B cell (primary cell): ENCODE measurements at regions not wholly inside any gene's neighbourhood (a gene's known extent, or its start where the extent isn't known, plus 50 kb on each side); places are given as distances from the start of the nearest gene placed in this dataset.

Experiments
- ATAC-seq: fragments of 200-7000 bp; cut with Tn5 transposase; one replicate; pipeline ENCODE4 v1.10.0; 2021; ENCODE audit warnings: low read depth, mild to moderate bottlenecking, moderate number of reproducible peaks, moderate library complexity
- CTCF ChIA-PET: fragments of 350-600 bp; sonication (Branson Sonifier 250); formaldehyde crosslinking; loops from one replicate; lab custom pipeline; 2021; ENCODE audit warnings: antibody characterized with exemption, inconsistent platforms; lab: Charles Lee
- POLR2A ChIA-PET: fragments of 350-600 bp; sonication (Branson Sonifier 250); formaldehyde crosslinking; loops from one replicate; lab custom pipeline; 2021; ENCODE audit warnings: antibody characterized with exemption; lab: Charles Lee
- DNase-seq: peaks from one replicate; pipeline ENCODE4 v3.0.0; 2013
- H2AFZ ChIP-seq: 2 replicates; pipeline ENCODE4 v1.6.1; 2012; ENCODE audit warnings: mild to moderate bottlenecking, low read depth, low read length; ENCODE audit not compliant: insufficient read depth, poor library complexity, severe bottlenecking
- H3K27ac ChIP-seq, 2 donors: 1 replicate in 1 of 2; 2 replicates in 1 of 2; pipeline ENCODE4 v1.5.1; 2012 to 2013; ENCODE audit warnings: low read length in 2 of 2, mild to moderate bottlenecking in 2 of 2, moderate library complexity in 1 of 2
- H3K27me3 ChIP-seq, 4 experiments: fragments of 200-600 bp in 1 of 4; sonication (generic) in 1 of 4; replicated peaks in 1 of 4; 1 replicate in 2 of 4; 2 replicates in 2 of 4; pipeline versions ENCODE4 v1.6.1 to v1.7.0; 2013 to 2016; ENCODE audit warnings: low read length in 3 of 4, mild to moderate bottlenecking in 2 of 4, mixed read lengths in 1 of 4, moderate library complexity in 1 of 4; ENCODE audit not compliant: insufficient read depth in 4 of 4, control insufficient read depth in 3 of 4; ENCODE audit errors: control extremely low read depth in 1 of 4
- H3K36me3 ChIP-seq, 2 experiments: replicated peaks in 1 of 2; 1 replicate in 1 of 2; 2 replicates in 1 of 2; pipeline versions ENCODE4 v1.6.1 to v1.7.1; 2013; ENCODE audit warnings: low read length in 1 of 2; ENCODE audit not compliant: insufficient read depth in 2 of 2, control insufficient read depth in 1 of 2; ENCODE audit errors: control extremely low read depth in 1 of 2, extremely low read depth in 1 of 2
- H3K4me1 ChIP-seq, 2 donors: fragments of 200-600 bp in 1 of 2; sonication (generic) in 1 of 2; 1 replicate in 1 of 2; 2 replicates in 1 of 2; pipeline versions ENCODE4 v1.5.1 to v1.6.1; 2013 to 2017; ENCODE audit warnings: low read length in 2 of 2; ENCODE audit not compliant: control insufficient read depth in 2 of 2, insufficient read depth in 2 of 2
- H3K4me2 ChIP-seq: replicated peaks from 2 replicates; pipeline ENCODE3; 2012; ENCODE audit warnings: mild to moderate bottlenecking, low read depth, low read length; ENCODE audit not compliant: poor library complexity, severe bottlenecking
- H3K4me3 ChIP-seq, 5 experiments: fragments of 200-600 bp in 1 of 5; sonication (generic) in 1 of 5; 1 replicate in 3 of 5; 2 replicates in 2 of 5; pipeline versions ENCODE4 v1.5.1 to v1.7.0; 2011 to 2016; ENCODE audit warnings: low read length in 4 of 5, mild to moderate bottlenecking in 4 of 5, low read depth in 2 of 5, control low read depth in 1 of 5, moderate library complexity in 1 of 5; ENCODE audit not compliant: insufficient read depth in 1 of 5; ENCODE audit errors: control extremely low read depth in 1 of 5, extremely low read depth in 1 of 5
- H3K79me2 ChIP-seq: fragments of 200-600 bp; sonication (generic); one replicate; pipeline ENCODE4 v1.6.0; 2016; ENCODE audit warnings: low read length; ENCODE audit not compliant: control insufficient read depth, insufficient read depth
- H3K9ac ChIP-seq: fragments of 200-600 bp; sonication (generic); 2 replicates; pipeline ENCODE4 v1.6.1; 2017; ENCODE audit warnings: mild to moderate bottlenecking, low read length, moderate library complexity
- H3K9me3 ChIP-seq, 3 donors: one replicate each; pipeline versions ENCODE4 v1.6.1 to v1.7.1; 2013; ENCODE audit warnings: low read length in 2 of 3; ENCODE audit not compliant: control insufficient read depth in 2 of 3, insufficient read depth in 1 of 3; ENCODE audit errors: control extremely low read depth in 1 of 3
- H4K20me1 ChIP-seq: 2 replicates; pipeline ENCODE4 v1.6.0; 2012; ENCODE audit warnings: mild to moderate bottlenecking, low read length; ENCODE audit not compliant: insufficient read depth, control insufficient read depth, poor library complexity, severe bottlenecking
- H3K27ac Mint-ChIP-seq: one replicate; pipeline ENCODE4 v1.8.0; 2021; ENCODE audit warnings: mixed read lengths
- H3K27me3 Mint-ChIP-seq: one replicate; pipeline ENCODE4 v1.8.0; 2021; ENCODE audit warnings: mixed read lengths
- H3K4me1 Mint-ChIP-seq: one replicate; pipeline ENCODE4 v1.8.0; 2021; ENCODE audit warnings: mixed read lengths
- H3K4me3 Mint-ChIP-seq: one replicate; pipeline ENCODE4 v1.8.0; 2021; ENCODE audit warnings: mixed read lengths
- H3K9me3 Mint-ChIP-seq: one replicate; pipeline ENCODE4 v1.8.0; 2022; ENCODE audit warnings: mixed read lengths; ENCODE audit not compliant: insufficient read depth
- CTCF ChIP-seq: fragments of 200-600 bp; IDR thresholded peaks from one replicate; pipeline ENCODE4 v1.8.0; 2022; ENCODE audit warnings: antibody characterized with exemption, mild to moderate bottlenecking
- EZH2 ChIP-seq: IDR thresholded peaks from 2 replicates; pipeline ENCODE4 v1.6.1; 2012; ENCODE audit warnings: borderline replicate concordance, low read depth, mild to moderate bottlenecking, moderate library complexity, low read length; ENCODE audit not compliant: insufficient read depth, poor library complexity, severe bottlenecking
- WGBS: methylation state at CpG from one replicate; pipeline ENCODE4 v1.1.5; 2013; ENCODE audit warnings: missing lambda C conversion rate; ENCODE audit not compliant: insufficient coverage; 5-methylcytosine and 5-hydroxymethylcytosine counted together
- intact Hi-C: fragments of 100-400 bp; cut with micrococcal nuclease; formaldehyde crosslinking; loops from one replicate; pipeline ENCODE4 v1.10.0; 2022

GRCh38 chr14:73795974-73796373 is 55.7 kb upstream of the PTGR2 start:
- DNase-seq (no peak), ATAC-seq (no peak)
- H3K9me3 ChIP-seq = no peaks in the 10 kb centered on the region
- no peak overlapping the region for H3K9ac ChIP-seq
- H3K36me3 ChIP-seq = no peaks in the 10 kb centered on the region
- Mint-ChIP-seq H3K4me3 (no peak overlapping the region), H3K4me1 (no peaks in the 10 kb centered on the region), H3K27ac (no peak overlapping the region), H3K27me3 (no peaks in the 10 kb centered on the region), H3K9me3 (no peaks in the 10 kb centered on the region)
- no peaks in the 10 kb centered on the region for H3K27me3 ChIP-seq
- H3K4me1 ChIP-seq = no peaks in the 10 kb centered on the region
- WGBS = 100% methylated on average over 1 of the region's 1 CpG
- no peak overlapping the region for H2AFZ ChIP-seq
- H3K27ac ChIP-seq = no peak overlapping the region
- POLR2A ChIA-PET = no interaction called here
- no peak overlapping the region for H3K4me2 ChIP-seq
- no peaks in the 10 kb centered on the region for H4K20me1 ChIP-seq
- H3K79me2 ChIP-seq = peaks cover 16% of the 10 kb centered on the region
- CTCF ChIA-PET = interaction anchor here (1.2 to 1.3 kb wide), 2 partner anchors 67 to 68 kb away, joined by 3 to 4 read pairs; no protein-coding TSS in a partner anchor
- no peak overlapping the region for H3K4me3 ChIP-seq
- intact Hi-C loops = no loop called here
- TF ChIP-seq CTCF = no peak
- TF ChIP-seq EZH2 = no peak

- Mint-ChIP-seq H3K9me3 (no peaks in the 10 kb centered on the region), H3K27ac (no peak overlapping the region), H3K4me1 (no peaks in the 10 kb centered on the region), H3K4me3 (no peak overlapping the region), H3K27me3 (no peaks in the 10 kb centered on the region)
- WGBS = 100% methylated on average over 1 of the region's 3 CpGs
- H3K9ac ChIP-seq = no peak overlapping the region
- H3K27me3 ChIP-seq = no peaks in the 10 kb centered on the region
- CTCF ChIA-PET = interaction anchor here (1.2 to 1.3 kb wide), 2 partner anchors 66 to 67 kb away, joined by 4 read pairs; no protein-coding TSS in a partner anchor
- no peak overlapping the region for H2AFZ ChIP-seq
- H3K79me2 ChIP-seq = peaks cover 22% of the 10 kb centered on the region
- DNase-seq = no peak
- POLR2A ChIA-PET = no interaction called here
- no peaks in the 10 kb centered on the region for H4K20me1 ChIP-seq
- intact Hi-C loops = no loop called here
- TF ChIP-seq CTCF (no peak), EZH2 (no peak)
- H3K4me2 ChIP-seq = no peak overlapping the region
- ATAC-seq = no peak
- H3K27ac ChIP-seq = no peak overlapping the region
- H3K4me1 ChIP-seq = no peaks in the 10 kb centered on the region
- no peaks in the 10 kb centered on the region for H3K9me3 ChIP-seq
- H3K4me3 ChIP-seq = no peak overlapping the region
- no peaks in the 10 kb centered on the region for H3K36me3 ChIP-seq
Observed at GRCh38 chr14:73795466-73795865, 56.2 kb upstream of the PTGR2 start.
